IMR-90 (cell line): ENCODE measurements at regions not wholly inside any gene's neighbourhood (a gene's known extent, or its start where the extent isn't known, plus 50 kb on each side); places are given as distances from the start of the nearest gene placed in this dataset.

ENCODE experiments used
- ATAC-seq: fragments of 200-7000 bp; cut with Tn5 transposase; 2 replicates; pipeline ENCODE4 v1.9.1; 2020; ENCODE audit warnings: low read depth, mild to moderate bottlenecking, moderate library complexity
- BruUV-seq: library from RNA; stranded (reverse); fragments of 400-500 nt; replicated peaks from 2 replicates; lab custom pipeline; 2021; lab: Mats Ljungman, UMichigan
- CTCF ChIA-PET: fragments of 300-600 bp; formaldehyde crosslinking; extraction: SDS; loops from one replicate; lab custom pipeline; 2021; ENCODE audit warnings: antibody characterized with exemption; lab: Yijun Ruan, JAX
- POLR2A ChIA-PET: fragments of 300-600 bp; sonication (Branson Sonifier 250); formaldehyde crosslinking; loops from one replicate; lab custom pipeline; 2022; ENCODE audit warnings: antibody characterized with exemption; ENCODE audit not compliant: unreplicated experiment; lab: Charles Lee
- DNase-seq: peaks from one replicate; pipeline ENCODE4 v3.0.0; 2013
- H2AFZ ChIP-seq: replicated peaks from 2 replicates; pipeline ENCODE3; 2013; ENCODE audit warnings: low read length, mild to moderate bottlenecking; ENCODE audit not compliant: poor library complexity
- H2AK5ac ChIP-seq: 2 replicates; pipeline ENCODE4 v1.6.1; 2013; ENCODE audit warnings: low read depth, low read length, inconsistent platforms
- H2AK9ac ChIP-seq: replicated peaks from 2 replicates; pipeline ENCODE3; 2013; ENCODE audit warnings: mild to moderate bottlenecking, low read depth, low read length, moderate library complexity; ENCODE audit not compliant: poor library complexity
- H2BK120ac ChIP-seq: 2 replicates; pipeline ENCODE4 v1.6.1; 2013; ENCODE audit warnings: low read depth, low read length, inconsistent platforms
- H2BK15ac ChIP-seq: 3 replicates; pipeline ENCODE4 v1.6.1; 2013; ENCODE audit warnings: low read depth, low read length, inconsistent platforms
- H2BK20ac ChIP-seq: 2 replicates; pipeline ENCODE4 v1.6.1; 2013; ENCODE audit warnings: low read depth, mild to moderate bottlenecking, inconsistent platforms, low read length, moderate library complexity
- H2BK5ac ChIP-seq: 2 replicates; pipeline ENCODE4 v1.6.1; 2013; ENCODE audit warnings: mild to moderate bottlenecking, low read depth, low read length, inconsistent platforms; ENCODE audit not compliant: poor library complexity, severe bottlenecking
- H3K14ac ChIP-seq: replicated peaks from 2 replicates; pipeline ENCODE4 v1.6.1; 2013; ENCODE audit warnings: low read depth, low read length, inconsistent platforms
- H3K18ac ChIP-seq: 2 replicates; pipeline ENCODE4 v1.6.1; 2013; ENCODE audit warnings: low read depth, low read length, control low read depth
- H3K23ac ChIP-seq: 2 replicates; pipeline ENCODE4 v1.6.1; 2013; ENCODE audit warnings: low read depth, low read length, inconsistent platforms
- H3K27ac ChIP-seq: 2 replicates; pipeline ENCODE4 v1.5.1; 2013; ENCODE audit warnings: mild to moderate bottlenecking, control low read depth, low read length; ENCODE audit not compliant: insufficient read depth
- H3K27me3 ChIP-seq: 2 replicates; pipeline ENCODE4 v1.6.1; 2013; ENCODE audit warnings: low read length; ENCODE audit not compliant: control insufficient read depth, insufficient read depth
- H3K36me3 ChIP-seq: 2 replicates; pipeline ENCODE4 v1.6.1; 2013; ENCODE audit warnings: low read length, mixed read lengths; ENCODE audit not compliant: control insufficient read depth, insufficient read depth
- H3K4ac ChIP-seq: 2 replicates; pipeline ENCODE4 v1.6.1; 2013; ENCODE audit warnings: low read depth, low read length, inconsistent platforms
- H3K4me1 ChIP-seq: 2 replicates; pipeline ENCODE4 v1.6.1; 2013; ENCODE audit warnings: low read length, mixed read lengths; ENCODE audit not compliant: control insufficient read depth, insufficient read depth
- H3K4me2 ChIP-seq: 2 replicates; pipeline ENCODE4 v1.6.1; 2013; ENCODE audit warnings: low read depth, mild to moderate bottlenecking, control low read depth, low read length, moderate library complexity
- H3K4me3 ChIP-seq: 2 replicates; pipeline ENCODE4 v1.5.1; 2013; ENCODE audit warnings: low read depth, mild to moderate bottlenecking, control low read depth, low read length, moderate library complexity; ENCODE audit not compliant: insufficient read depth
- H3K56ac ChIP-seq: 2 replicates; pipeline ENCODE4 v1.6.1; 2013; ENCODE audit warnings: low read length, inconsistent platforms; ENCODE audit not compliant: insufficient read depth; ENCODE audit errors: extremely low read depth
- H3K79me1 ChIP-seq, 2 experiments: 2 replicates each; pipeline ENCODE4 v1.6.1; 2013; ENCODE audit warnings: low read length in 2 of 2, inconsistent platforms in 1 of 2, low read depth in 1 of 2
- H3K9ac ChIP-seq: 2 replicates; pipeline ENCODE4 v1.6.1; 2013; ENCODE audit warnings: low read depth, low read length, control low read depth
- H3K9me1 ChIP-seq: 2 replicates; pipeline ENCODE4 v1.6.1; 2013; ENCODE audit warnings: low read length, inconsistent platforms; ENCODE audit not compliant: insufficient read depth
- H3K9me3 ChIP-seq: 2 replicates; pipeline ENCODE4 v1.6.1; 2013; ENCODE audit warnings: low read length; ENCODE audit not compliant: control insufficient read depth, insufficient read depth
- H4K20me1 ChIP-seq: 2 replicates; pipeline ENCODE4 v1.6.1; 2013; ENCODE audit warnings: low read length, inconsistent platforms; ENCODE audit not compliant: insufficient read depth
- H4K5ac ChIP-seq: 2 replicates; pipeline ENCODE4 v1.6.1; 2013; ENCODE audit warnings: mild to moderate bottlenecking, low read depth, low read length, control low read depth
- H4K8ac ChIP-seq, 2 experiments: 2 replicates each; pipeline ENCODE4 v1.6.1; 2013; ENCODE audit warnings: low read depth in 2 of 2, low read length in 2 of 2, control low read depth in 1 of 2, inconsistent platforms in 1 of 2
- H4K91ac ChIP-seq: 2 replicates; pipeline ENCODE4 v1.6.1; 2013; ENCODE audit warnings: low read depth, low read length, inconsistent platforms; ENCODE audit not compliant: insufficient read depth
- CHD1 ChIP-seq: IDR thresholded peaks from 2 replicates; pipeline ENCODE4 v1.6.1; 2012; ENCODE audit warnings: low read depth, low read length, improper control_type of control experiment
- CTCF ChIP-seq: conservative IDR thresholded peaks from 2 replicates; pipeline ENCODE4 v1.5.1; 2012; ENCODE audit warnings: mild to moderate bottlenecking, low read depth, low read length, improper control_type of control experiment
- ELK1 ChIP-seq: fragments of 150-350 bp; IDR thresholded peaks from 2 replicates; pipeline ENCODE4 v1.6.1; 2016; ENCODE audit warnings: low read depth, mild to moderate bottlenecking, low read length, moderate library complexity, borderline replicate concordance
- FOS ChIP-seq: fragments of 150-350 bp; IDR thresholded peaks from 2 replicates; pipeline ENCODE4 v1.6.1; 2016; ENCODE audit warnings: low read depth, low read length
- MAFK ChIP-seq: IDR thresholded peaks from 2 replicates; pipeline ENCODE4 v1.6.1; 2012; ENCODE audit warnings: low read depth, low read length, improper control_type of control experiment
- MAZ ChIP-seq: IDR thresholded peaks from 2 replicates; pipeline ENCODE4 v1.6.1; 2012; ENCODE audit warnings: low read depth, mild to moderate bottlenecking, low read length, improper control_type of control experiment, moderate library complexity, borderline replicate concordance
- RAD21 ChIP-seq: IDR thresholded peaks from 2 replicates; pipeline ENCODE4 v1.6.1; 2012; ENCODE audit warnings: low read length, improper control_type of control experiment
- RCOR1 ChIP-seq: IDR thresholded peaks from 2 replicates; pipeline ENCODE4 v1.6.1; 2012; ENCODE audit warnings: mild to moderate bottlenecking, low read length, improper control_type of control experiment; ENCODE audit not compliant: insufficient replicate concordance
- RFX5 ChIP-seq: IDR thresholded peaks from 2 replicates; pipeline ENCODE4 v1.8.0; 2012; ENCODE audit warnings: low read depth, mild to moderate bottlenecking, low read length, moderate library complexity
- WGBS, 2 experiments: methylation state at CpG; one replicate each; pipeline versions ENCODE4 v1.1.5 to v1.1.7; 2013; ENCODE audit warnings: missing lambda C conversion rate in 2 of 2; ENCODE audit not compliant: insufficient read length in 1 of 2; ENCODE audit errors: extremely low coverage in 2 of 2; 5-methylcytosine and 5-hydroxymethylcytosine counted together
- dilution Hi-C: fragments of 300-500 bp; cut with HindIII; formaldehyde crosslinking; loops from one replicate; pipeline ENCODE4 v1.14.3; 2018; ENCODE audit warnings: low sequenced_read_pairs; ENCODE audit not compliant: unreplicated experiment
- in situ Hi-C: fragments of 300-500 bp; cut with MboI; formaldehyde crosslinking; loops from 3 replicates; pipeline ENCODE4 v1.14.3; 2019; ENCODE audit warnings: low sequenced_read_pairs, inconsistent platforms, mixed read lengths
- intact Hi-C: fragments of 100-400 bp; cut with micrococcal nuclease; formaldehyde crosslinking; loops from 2 replicates; pipeline ENCODE4 v1.10.0; 2022

GRCh38 chr1:209156991-209157390 lies 426.5 kb upstream of the CAMK1G start:
- Histone ChIP-seq H4K91ac (no peak overlapping the region), H2AFZ (no peak overlapping the region), H2AK9ac (no peak overlapping the region), H3K14ac (no peak overlapping the region), H3K23ac (no peak overlapping the region), H2BK15ac (no peak overlapping the region), H3K9ac (no peak overlapping the region), H3K4me3 (no peak overlapping the region), H3K56ac (no peak overlapping the region), H3K9me3 (peaks cover 8% of the 10 kb centered on the region), H3K18ac (no peak overlapping the region), H2BK5ac (no peak overlapping the region), H3K4me2 (no peak overlapping the region), H4K5ac (no peak overlapping the region), H3K4me1 (no peaks in the 10 kb centered on the region), H2BK20ac (no peak overlapping the region), H3K27ac (no peak overlapping the region), H3K27me3 (no peaks in the 10 kb centered on the region), H3K4ac (no peak overlapping the region), H3K9me1 (no peaks in the 10 kb centered on the region), H2BK120ac (no peak overlapping the region), H2AK5ac (no peak overlapping the region), H4K8ac (no peak overlapping the region), H4K20me1 (no peaks in the 10 kb centered on the region), H3K79me1 (no peaks in the 10 kb centered on the region), H3K36me3 (no peaks in the 10 kb centered on the region)
- ChIA-PET POLR2A (no interaction called here), CTCF (interaction anchor here (0.6 kb wide), 1 partner anchor 12 kb away, joined by 3 read pairs; no protein-coding TSS in a partner anchor)
- in situ Hi-C loops = no loop called here
- no peak for DNase-seq
- no TSS peak for BruUV-seq
- dilution Hi-C loops = no loop called here
- intact Hi-C loops = no loop called here
- WGBS, 2 experiments = 70% methylated on average over 2 of the region's 4 CpGs; no CpG with 5 or more reads in 1 of the 2 experiments
- TF ChIP-seq ELK1 (no peak), RFX5 (no peak), MAFK (no peak), RAD21 (no peak), CHD1 (no peak), FOS (no peak), RCOR1 (no peak), CTCF (no peak), MAZ (no peak)
- ATAC-seq = no peak
